KMS-11 (cell line): ENCODE measurements at regions not wholly inside any gene's neighbourhood (a gene's known extent, or its start where the extent isn't known, plus 50 kb on each side); places are given as distances from the start of the nearest gene placed in this dataset.

Experiments used
- H2AFZ ChIP-seq: fragments of 200-600 bp; sonication (generic); 2 replicates; pipeline ENCODE4 v1.6.1; 2016; ENCODE audit warnings: antibody characterized with exemption, mixed run types, low read depth
- H3K27ac ChIP-seq: fragments of 200-600 bp; sonication (generic); 2 replicates; pipeline ENCODE4 v1.6.1; 2016; ENCODE audit warnings: mild to moderate bottlenecking, mixed run types
- H3K27me3 ChIP-seq: fragments of 200-600 bp; sonication (generic); 2 replicates; pipeline ENCODE4 v1.6.1; 2017; ENCODE audit warnings: mild to moderate bottlenecking, low read depth, mixed run types, moderate library complexity; ENCODE audit not compliant: insufficient read depth
- H3K36me3 ChIP-seq: fragments of 200-600 bp; sonication (generic); 2 replicates; pipeline ENCODE4 v1.6.1; 2017; ENCODE audit warnings: mild to moderate bottlenecking, mixed run types; ENCODE audit not compliant: insufficient read depth
- H3K4me1 ChIP-seq: fragments of 200-600 bp; sonication (generic); 2 replicates; pipeline ENCODE4 v1.6.1; 2016; ENCODE audit warnings: mild to moderate bottlenecking, low read depth, mixed run types; ENCODE audit not compliant: poor library complexity, severe bottlenecking
- H3K4me2 ChIP-seq: fragments of 200-600 bp; sonication (generic); 2 replicates; pipeline ENCODE4 v1.7.0; 2016; ENCODE audit warnings: mild to moderate bottlenecking, mixed run types
- H3K4me3 ChIP-seq: fragments of 200-600 bp; sonication (generic); IDR thresholded peaks from 2 replicates; pipeline ENCODE4 v1.6.1; 2017; ENCODE audit warnings: low read depth, low read length, mixed read lengths; ENCODE audit not compliant: insufficient read depth
- H3K79me2 ChIP-seq: fragments of 200-600 bp; sonication (generic); 2 replicates; pipeline ENCODE4 v1.6.1; 2016; ENCODE audit warnings: low read depth, mixed run types; ENCODE audit not compliant: insufficient read depth
- H3K9ac ChIP-seq: fragments of 200-600 bp; sonication (generic); 2 replicates; pipeline ENCODE4 v1.6.1; 2016; ENCODE audit warnings: mild to moderate bottlenecking, mixed run types
- H4K20me1 ChIP-seq: fragments of 200-600 bp; sonication (generic); 2 replicates; pipeline ENCODE4 v1.6.1; 2016; ENCODE audit warnings: mild to moderate bottlenecking, mixed run types; ENCODE audit not compliant: insufficient read depth
- TF ChIP-seq, protein P1 (sequence below): fragments of 200-600 bp; sonication (generic); conservative IDR thresholded peaks from 2 replicates; pipeline ENCODE4 v1.6.1; 2017; ENCODE audit warnings: low read depth, mild to moderate bottlenecking, antibody characterized with exemption, low read length, moderate library complexity, mixed read lengths

DNA sequence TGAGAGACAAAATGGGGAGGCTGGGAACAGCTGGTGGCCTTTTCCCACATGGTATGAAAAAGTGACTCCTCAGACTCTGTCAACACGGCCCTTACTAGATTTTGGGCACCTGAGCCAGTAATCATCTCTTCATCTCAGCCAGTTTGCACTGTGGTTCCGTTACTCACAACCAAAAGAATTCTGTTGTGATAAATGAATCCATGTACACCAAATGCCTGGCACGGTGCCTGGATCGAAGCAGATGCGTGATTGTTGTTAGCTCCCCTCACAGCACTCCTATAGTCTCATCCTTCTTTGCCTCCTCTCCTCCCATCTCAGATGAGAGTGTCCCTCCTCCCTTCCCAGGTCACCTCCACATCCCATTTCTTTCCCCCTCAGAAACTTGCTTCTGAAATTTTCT lies 57.9 kb upstream of the GJB5 start:
- H3K79me2 ChIP-seq = no peaks in the 10 kb centered on the region
- TF ChIP-seq, protein P1, sequence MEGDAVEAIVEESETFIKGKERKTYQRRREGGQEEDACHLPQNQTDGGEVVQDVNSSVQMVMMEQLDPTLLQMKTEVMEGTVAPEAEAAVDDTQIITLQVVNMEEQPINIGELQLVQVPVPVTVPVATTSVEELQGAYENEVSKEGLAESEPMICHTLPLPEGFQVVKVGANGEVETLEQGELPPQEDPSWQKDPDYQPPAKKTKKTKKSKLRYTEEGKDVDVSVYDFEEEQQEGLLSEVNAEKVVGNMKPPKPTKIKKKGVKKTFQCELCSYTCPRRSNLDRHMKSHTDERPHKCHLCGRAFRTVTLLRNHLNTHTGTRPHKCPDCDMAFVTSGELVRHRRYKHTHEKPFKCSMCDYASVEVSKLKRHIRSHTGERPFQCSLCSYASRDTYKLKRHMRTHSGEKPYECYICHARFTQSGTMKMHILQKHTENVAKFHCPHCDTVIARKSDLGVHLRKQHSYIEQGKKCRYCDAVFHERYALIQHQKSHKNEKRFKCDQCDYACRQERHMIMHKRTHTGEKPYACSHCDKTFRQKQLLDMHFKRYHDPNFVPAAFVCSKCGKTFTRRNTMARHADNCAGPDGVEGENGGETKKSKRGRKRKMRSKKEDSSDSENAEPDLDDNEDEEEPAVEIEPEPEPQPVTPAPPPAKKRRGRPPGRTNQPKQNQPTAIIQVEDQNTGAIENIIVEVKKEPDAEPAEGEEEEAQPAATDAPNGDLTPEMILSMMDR = no peak
- no peak overlapping the region for H3K9ac ChIP-seq
- no peaks in the 10 kb centered on the region; the same call in 1 of the 2 replicates for H3K27me3 ChIP-seq
- H3K27ac ChIP-seq = no peak overlapping the region
- H4K20me1 ChIP-seq = no peaks in the 10 kb centered on the region
- H2AFZ ChIP-seq = no peak overlapping the region
- no peak overlapping the region for H3K4me2 ChIP-seq
- H3K4me1 ChIP-seq = no peaks in the 10 kb centered on the region
- H3K4me3 ChIP-seq = no peak overlapping the region
- H3K36me3 ChIP-seq = no peaks in the 10 kb centered on the region

DNA sequence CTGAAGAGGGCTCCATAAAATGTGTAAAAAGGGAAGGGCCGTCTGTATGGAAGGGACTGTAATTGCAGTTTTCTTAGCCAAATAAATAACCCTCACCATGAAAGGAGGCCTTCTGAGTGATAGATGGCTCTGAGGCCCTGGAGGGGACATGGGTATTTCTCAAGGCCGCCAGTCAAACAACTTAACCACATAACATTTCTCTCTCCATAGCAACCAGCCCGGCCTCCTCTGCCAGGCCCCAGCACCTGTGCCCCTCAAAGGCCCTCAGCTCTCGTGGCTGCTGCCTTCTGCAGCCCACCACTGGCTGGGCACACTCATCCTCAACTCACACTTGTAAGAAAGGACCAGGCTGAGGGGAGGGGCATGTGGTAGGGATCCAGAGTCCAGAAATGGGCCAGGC lies 57.0 kb upstream of the GJB5 start:
- TF ChIP-seq, protein P1 = no peak
- Histone ChIP-seq H3K79me2 (no peaks in the 10 kb centered on the region), H3K27ac (no peak overlapping the region), H4K20me1 (no peaks in the 10 kb centered on the region), H3K4me1 (no peaks in the 10 kb centered on the region), H3K9ac (no peak overlapping the region), H3K4me2 (no peak overlapping the region), H3K27me3 (no peaks in the 10 kb centered on the region; the same call in 1 of the 2 replicates), H3K4me3 (no peak overlapping the region), H3K36me3 (no peaks in the 10 kb centered on the region), H2AFZ (no peak overlapping the region)

DNA sequence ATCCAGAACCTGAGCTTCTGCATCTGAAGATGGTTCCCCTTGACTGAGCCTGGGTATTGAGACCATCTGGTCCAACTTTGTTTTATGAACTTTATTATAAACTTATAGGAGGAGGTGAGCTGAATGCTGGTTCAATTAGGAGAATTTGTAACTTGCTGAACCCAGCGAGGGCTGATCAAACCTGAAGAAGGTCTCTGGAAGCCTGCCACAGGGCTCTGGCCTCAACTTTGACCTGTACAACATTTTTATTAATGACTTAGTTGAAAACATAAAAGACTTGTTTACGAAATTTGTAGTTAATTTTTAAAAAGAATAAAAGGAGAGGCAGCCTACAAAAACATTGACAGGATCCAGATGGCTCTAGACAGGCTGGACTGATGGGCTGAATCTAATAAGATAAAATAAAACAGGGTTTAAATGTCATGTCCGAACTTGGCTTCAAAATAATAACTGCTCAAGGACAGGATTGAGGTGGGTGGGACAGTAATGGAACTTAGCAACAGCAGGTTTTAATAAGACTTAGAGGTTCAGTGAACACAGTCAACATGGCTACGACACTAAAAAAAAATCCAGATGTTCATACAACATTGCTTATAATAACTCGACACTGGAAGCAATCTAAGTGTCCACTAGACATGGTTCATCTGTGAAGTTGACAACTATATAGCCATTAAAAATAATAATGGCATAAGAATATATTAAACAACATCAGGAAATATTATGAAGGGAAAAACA lies 53.4 kb upstream of the GJB5 start:
- H3K9ac ChIP-seq = no peak overlapping the region
- H3K27me3 ChIP-seq = no peaks in the 10 kb centered on the region; the same call in 1 of the 2 replicates
- H3K4me2 ChIP-seq = no peak overlapping the region
- TF ChIP-seq, protein P1 = no peak
- no peak overlapping the region for H2AFZ ChIP-seq
- H3K79me2 ChIP-seq = no peaks in the 10 kb centered on the region
- H3K4me3 ChIP-seq = no peak overlapping the region
- no peaks in the 10 kb centered on the region for H3K4me1 ChIP-seq
- H3K27ac ChIP-seq = no peak overlapping the region
- no peaks in the 10 kb centered on the region for H3K36me3 ChIP-seq
- H4K20me1 ChIP-seq = no peaks in the 10 kb centered on the region
